ENCODE measurements at regions not wholly inside any gene's neighbourhood (a gene's known extent, or its start where the extent isn't known, plus 50 kb on each side); places are given as distances from the start of the nearest gene placed in this dataset.

DNA sequence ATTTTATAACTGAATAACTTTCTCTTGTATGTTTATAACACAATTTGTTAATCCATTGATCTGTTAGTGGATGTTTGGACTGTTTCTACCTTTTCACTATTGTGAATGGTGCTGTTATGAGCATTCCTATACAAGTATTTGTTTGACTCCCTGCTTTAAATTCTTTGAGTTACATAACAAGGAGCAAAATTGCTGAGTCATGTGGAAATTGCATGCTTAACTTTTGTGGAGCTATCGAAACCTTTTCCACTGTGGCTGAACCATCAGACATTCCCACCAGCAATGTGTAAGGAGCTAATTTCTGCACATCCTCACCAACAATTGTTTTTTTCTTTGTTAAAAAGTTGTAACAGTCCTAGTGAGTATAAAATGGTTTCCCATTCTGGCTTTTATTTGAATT lies 415.5 kb downstream of the CBLN2 start:
- no peak for TF ChIP-seq POLR2A (IDR thresholded peaks at IDR 0.05)
- TF ChIP-seq, protein P1, sequence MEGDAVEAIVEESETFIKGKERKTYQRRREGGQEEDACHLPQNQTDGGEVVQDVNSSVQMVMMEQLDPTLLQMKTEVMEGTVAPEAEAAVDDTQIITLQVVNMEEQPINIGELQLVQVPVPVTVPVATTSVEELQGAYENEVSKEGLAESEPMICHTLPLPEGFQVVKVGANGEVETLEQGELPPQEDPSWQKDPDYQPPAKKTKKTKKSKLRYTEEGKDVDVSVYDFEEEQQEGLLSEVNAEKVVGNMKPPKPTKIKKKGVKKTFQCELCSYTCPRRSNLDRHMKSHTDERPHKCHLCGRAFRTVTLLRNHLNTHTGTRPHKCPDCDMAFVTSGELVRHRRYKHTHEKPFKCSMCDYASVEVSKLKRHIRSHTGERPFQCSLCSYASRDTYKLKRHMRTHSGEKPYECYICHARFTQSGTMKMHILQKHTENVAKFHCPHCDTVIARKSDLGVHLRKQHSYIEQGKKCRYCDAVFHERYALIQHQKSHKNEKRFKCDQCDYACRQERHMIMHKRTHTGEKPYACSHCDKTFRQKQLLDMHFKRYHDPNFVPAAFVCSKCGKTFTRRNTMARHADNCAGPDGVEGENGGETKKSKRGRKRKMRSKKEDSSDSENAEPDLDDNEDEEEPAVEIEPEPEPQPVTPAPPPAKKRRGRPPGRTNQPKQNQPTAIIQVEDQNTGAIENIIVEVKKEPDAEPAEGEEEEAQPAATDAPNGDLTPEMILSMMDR (IDR thresholded peaks at IDR 0.05) = no peak

All from uterus (tissue), 2 donors.